Panc1 (cell line): ENCODE measurements at regions not wholly inside any gene's neighbourhood (a gene's known extent, or its start where the extent isn't known, plus 50 kb on each side); places are given as distances from the start of the nearest gene placed in this dataset.

Experiments used
- ATAC-seq: fragments of 200-7000 bp; cut with Tn5 transposase; 2 replicates; pipeline ENCODE4 v1.9.1; 2020; ENCODE audit warnings: mild to moderate bottlenecking, moderate library complexity
- BruUV-seq: library from RNA; stranded (reverse); fragments of 400-500 nt; replicated peaks from 2 replicates; lab custom pipeline; 2021; lab: Mats Ljungman, UMichigan
- CTCF ChIA-PET: fragments of 300-600 bp; sonication (Branson Sonifier 250); formaldehyde crosslinking; loops from one replicate; lab custom pipeline; 2022; ENCODE audit warnings: antibody characterized with exemption; lab: Charles Lee
- POLR2A ChIA-PET: fragments of 300-600 bp; sonication (Branson Sonifier 250); formaldehyde crosslinking; loops from one replicate; lab custom pipeline; 2022; ENCODE audit warnings: antibody characterized with exemption; lab: Charles Lee
- DNase-seq: peaks from one replicate; pipeline ENCODE4 v3.0.0-alpha.2; 2010; ENCODE audit warnings: low read depth, low spot score
- H3K27ac ChIP-seq: 2 replicates; pipeline ENCODE4 v1.5.1; 2011; ENCODE audit warnings: mild to moderate bottlenecking, low read length, inconsistent platforms
- H3K27me3 ChIP-seq: fragments of 200-500 bp; sonication (Bioruptor generic); 2 replicates; pipeline ENCODE4 v1.6.0; 2014; ENCODE audit warnings: low read length, inconsistent platforms; ENCODE audit not compliant: control insufficient read depth, insufficient read depth
- H3K36me3 ChIP-seq: fragments of 200-500 bp; sonication (Bioruptor generic); 2 replicates; pipeline ENCODE4 v1.5.1; 2014; ENCODE audit warnings: inconsistent platforms, mild to moderate bottlenecking, low read length, moderate library complexity; ENCODE audit not compliant: control insufficient read depth, insufficient read depth
- H3K4me1 ChIP-seq: 2 replicates; pipeline ENCODE4 v1.5.1; 2011; ENCODE audit warnings: inconsistent platforms, mild to moderate bottlenecking, low read length, moderate library complexity; ENCODE audit not compliant: control insufficient read depth, insufficient read depth
- H3K4me3 ChIP-seq, 2 experiments: 2 replicates each; pipeline ENCODE4 v1.5.1; 2011 to 2012; ENCODE audit warnings: low read depth in 2 of 2, low read length in 2 of 2, mild to moderate bottlenecking in 2 of 2, inconsistent platforms in 1 of 2, moderate library complexity in 1 of 2
- H3K9me3 ChIP-seq: fragments of 200-500 bp; sonication (Bioruptor generic); 2 replicates; pipeline ENCODE4 v1.5.1; 2014; ENCODE audit warnings: low read depth, mild to moderate bottlenecking, inconsistent platforms, low read length, moderate library complexity; ENCODE audit not compliant: control insufficient read depth, insufficient read depth
- CTCF ChIP-seq: fragments of 450-650 bp; IDR thresholded peaks from 2 replicates; pipeline ENCODE4 v1.5.1; 2017; ENCODE audit warnings: mild to moderate bottlenecking
- POLR2AphosphoS5 ChIP-seq: IDR thresholded peaks from 2 replicates; pipeline ENCODE4 v1.6.1; 2012; ENCODE audit warnings: mild to moderate bottlenecking, low read depth, low read length, moderate library complexity
- REST ChIP-seq, 2 experiments: IDR thresholded peaks; 2 replicates each; pipeline ENCODE4 v1.6.1; 2011 to 2012; ENCODE audit warnings: low read depth in 2 of 2, control low read depth in 1 of 2, low read length in 1 of 2, mild to moderate bottlenecking in 1 of 2, moderate library complexity in 1 of 2; ENCODE audit not compliant: insufficient read depth in 1 of 2
- SIN3A ChIP-seq: IDR thresholded peaks from 2 replicates; pipeline ENCODE4 v1.6.1; 2012; ENCODE audit warnings: low read depth, mild to moderate bottlenecking, low read length, moderate library complexity, borderline replicate concordance; ENCODE audit not compliant: insufficient read depth
- TCF7L2 ChIP-seq: IDR thresholded peaks from 2 replicates; pipeline ENCODE4 v1.6.1; 2011; ENCODE audit warnings: mild to moderate bottlenecking, low read depth, low read length, inconsistent platforms
- in situ Hi-C: cut with HindIII; loops from 2 replicates; pipeline ENCODE4 v1.10.0; 2016; ENCODE audit warnings: low sequenced_read_pairs, low pct_unique_long_range_greater_than_20kb
- intact Hi-C: fragments of 100-400 bp; cut with micrococcal nuclease; formaldehyde crosslinking; loops from one replicate; pipeline ENCODE4 v1.10.0; 2022; ENCODE audit not compliant: unreplicated experiment

- intact Hi-C loops (no loop called here), in situ Hi-C loops (no loop called here)
- ChIA-PET CTCF (no interaction called here), POLR2A (no interaction called here)
- no peak for ATAC-seq
- no peak for DNase-seq
- TF ChIP-seq POLR2AphosphoS5 (no peak), CTCF (no peak), SIN3A (no peak), TCF7L2 (no peak), REST (IDR thresholded peaks at IDR 0.05; ENCODE audit: insufficient read depth in 1 of 2, low read depth in 2 of 2, low read length in 1 of 2) (no peak)
- Histone ChIP-seq H3K4me1 (no peaks in the 10 kb centered on the region), H3K4me3 (no peak overlapping the region), H3K36me3 (no peaks in the 10 kb centered on the region), H3K27ac (no peak overlapping the region), H3K27me3 (no peaks in the 10 kb centered on the region), H3K9me3 (no peaks in the 10 kb centered on the region)
- BruUV-seq = no TSS peak
Measured at GRCh38 chr6:19712998-19713397, 124.2 kb upstream of the ID4 start.

DNA sequence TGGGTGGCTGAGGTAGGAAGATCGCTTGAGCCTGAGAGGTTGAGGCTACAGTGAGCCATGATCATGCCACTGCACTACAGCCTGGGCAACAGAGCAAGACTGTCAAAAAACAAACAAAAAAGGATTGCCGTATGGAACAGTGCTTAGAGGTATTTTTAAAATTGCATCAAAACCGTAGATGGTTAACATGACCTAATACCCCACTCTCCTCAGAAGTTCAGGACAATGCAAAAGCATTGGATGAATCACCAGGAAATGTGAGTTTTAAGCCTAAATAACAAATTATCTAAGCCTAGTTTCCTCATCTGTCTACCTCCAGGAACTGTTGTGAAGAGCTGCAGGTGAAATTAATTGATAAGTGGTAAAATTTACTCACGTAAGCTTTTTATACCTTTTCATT lies 123.8 kb upstream of the ID4 start:
- H3K4me3 ChIP-seq = no peak overlapping the region
- H3K36me3 ChIP-seq = no peaks in the 10 kb centered on the region
- no peak overlapping the region for H3K27ac ChIP-seq
- no peaks in the 10 kb centered on the region for H3K4me1 ChIP-seq
- no TSS peak for BruUV-seq
- TF ChIP-seq TCF7L2 = no peak
- TF ChIP-seq POLR2AphosphoS5 = no peak
- no peak for TF ChIP-seq SIN3A
- TF ChIP-seq CTCF = no peak
- TF ChIP-seq REST (IDR thresholded peaks at IDR 0.05; ENCODE audit: insufficient read depth in 1 of 2, low read depth in 2 of 2, low read length in 1 of 2) = no peak
- H3K27me3 ChIP-seq = no peaks in the 10 kb centered on the region
- ChIA-PET POLR2A (no interaction called here), CTCF (no interaction called here)
- no peak for DNase-seq
- in situ Hi-C loops = no loop called here
- ATAC-seq = no peak
- intact Hi-C loops = no loop called here
- no peaks in the 10 kb centered on the region for H3K9me3 ChIP-seq
